H1 (cell line): ENCODE measurements at regions not wholly inside any gene's neighbourhood (a gene's known extent, or its start where the extent isn't known, plus 50 kb on each side); places are given as distances from the start of the nearest gene placed in this dataset.

Experiments
- CTCF ChIA-PET: fragments of 300-600 bp; sonication (Branson Sonifier 250); formaldehyde crosslinking; loops from one replicate; lab custom pipeline; 2021; ENCODE audit not compliant: partially characterized antibody; lab: Charles Lee
- POLR2A ChIA-PET: fragments of 300-600 bp; sonication (Branson Sonifier 250); formaldehyde crosslinking; loops from one replicate; lab custom pipeline; 2021; ENCODE audit warnings: inconsistent platforms; ENCODE audit not compliant: partially characterized antibody; lab: Charles Lee
- DNase-seq, 2 experiments: peaks; one replicate each; pipeline versions ENCODE4 v3.0.0 to v3.0.0-alpha.2; 2010 to 2022; ENCODE audit warnings: low spot score in 2 of 2, low read depth in 1 of 2, mixed read lengths in 1 of 2
- FAIRE-seq: peaks from 2 replicates; lab custom pipeline; 2011; peaks lifted over from hg19 to GRCh38; lab: Jason Lieb, UNC
- H2AFZ ChIP-seq: 2 replicates; pipeline ENCODE4 v1.8.1; 2012; ENCODE audit warnings: low read length, inconsistent platforms
- H2AK5ac ChIP-seq: 2 replicates; pipeline ENCODE4 v1.6.1; 2013; ENCODE audit warnings: low read depth, low read length
- H2BK120ac ChIP-seq: replicated peaks from 2 replicates; pipeline ENCODE3; 2013; ENCODE audit warnings: low read depth, low read length, inconsistent platforms
- H2BK12ac ChIP-seq: 2 replicates; pipeline ENCODE4 v1.6.1; 2013; ENCODE audit warnings: low read depth, low read length
- H2BK15ac ChIP-seq: 2 replicates; pipeline ENCODE4 v1.6.1; 2013; ENCODE audit warnings: low read length
- H2BK20ac ChIP-seq: 2 replicates; pipeline ENCODE4 v1.6.1; 2013; ENCODE audit warnings: low read length
- H2BK5ac ChIP-seq: 2 replicates; pipeline ENCODE4 v1.6.1; 2013; ENCODE audit warnings: low read depth, low read length
- H3K14ac ChIP-seq: 2 replicates; pipeline ENCODE4 v1.6.1; 2013; ENCODE audit warnings: inconsistent platforms; ENCODE audit not compliant: insufficient read length
- H3K18ac ChIP-seq: 2 replicates; pipeline ENCODE4 v1.6.1; 2013; ENCODE audit warnings: low read length; ENCODE audit errors: extremely low read depth
- H3K23ac ChIP-seq: 2 replicates; pipeline ENCODE4 v1.6.1; 2013; ENCODE audit warnings: inconsistent platforms; ENCODE audit not compliant: insufficient read length
- H3K23me2 ChIP-seq: 2 replicates; pipeline ENCODE4 v1.6.1; 2013; ENCODE audit warnings: low read depth, low read length
- H3K27ac ChIP-seq: 2 replicates; pipeline ENCODE4 v1.6.1; 2011; ENCODE audit warnings: low read depth, low read length, inconsistent platforms
- H3K27me3 ChIP-seq, 4 experiments: replicated peaks in 1 of 4; 1 replicate in 1 of 4; 2 replicates in 3 of 4; pipeline versions ENCODE4 v1.6.1 to v1.8.1; 2011 to 2013; ENCODE audit warnings: low read length in 3 of 4, mild to moderate bottlenecking in 3 of 4, inconsistent platforms in 2 of 4, mixed read lengths in 2 of 4, moderate library complexity in 1 of 4; ENCODE audit not compliant: control insufficient read depth in 3 of 4, insufficient read depth in 3 of 4; ENCODE audit errors: extremely low read depth in 1 of 4
- H3K36me3 ChIP-seq, 4 experiments: 2 replicates each; pipeline versions ENCODE4 v1.6.1 to v1.8.1; 2011 to 2013; ENCODE audit warnings: mild to moderate bottlenecking in 4 of 4, low read length in 3 of 4, moderate library complexity in 2 of 4, control low read depth in 1 of 4, inconsistent platforms in 1 of 4; ENCODE audit not compliant: insufficient read depth in 4 of 4, control insufficient read depth in 2 of 4
- H3K4ac ChIP-seq: replicated peaks from 2 replicates; pipeline ENCODE3; 2013; ENCODE audit warnings: low read length, low read depth, mixed read lengths, inconsistent platforms; ENCODE audit not compliant: insufficient read length
- H3K4me1 ChIP-seq, 4 experiments: replicated peaks in 1 of 4; 1 replicate in 1 of 4; 2 replicates in 3 of 4; pipeline versions ENCODE4 v1.6.1 to v1.8.1; 2011 to 2013; ENCODE audit warnings: low read length in 3 of 4, inconsistent platforms in 2 of 4, mixed read lengths in 1 of 4; ENCODE audit not compliant: insufficient read depth in 4 of 4, control insufficient read depth in 3 of 4
- H3K4me2 ChIP-seq, 2 experiments: 2 replicates each; pipeline versions ENCODE4 v1.6.1 to v1.8.1; 2011 to 2013; ENCODE audit warnings: low read depth in 2 of 2, low read length in 2 of 2, control low read depth in 1 of 2, inconsistent platforms in 1 of 2, mild to moderate bottlenecking in 1 of 2; ENCODE audit not compliant: insufficient read depth in 1 of 2
- H3K4me3 ChIP-seq, 4 experiments: fragments of 200-600, 300-600 bp in 1 of 4; sonication (generic), shearing (Covaris generic), sonication (Bioruptor Twin) in 1 of 4; 2 replicates each; pipeline versions ENCODE4 v1.5.1 to v1.8.1; 2011 to 2016; ENCODE audit warnings: low read length in 4 of 4, low read depth in 3 of 4, control low read depth in 2 of 4, inconsistent platforms in 2 of 4, mild to moderate bottlenecking in 2 of 4, mixed read lengths in 1 of 4, moderate library complexity in 1 of 4; ENCODE audit not compliant: insufficient read depth in 2 of 4; ENCODE audit errors: extremely low read depth in 1 of 4
- H3K56ac ChIP-seq: replicated peaks from 2 replicates; pipeline ENCODE3; 2013; ENCODE audit warnings: low read depth, mild to moderate bottlenecking, mixed read lengths, low read length, inconsistent platforms; ENCODE audit not compliant: insufficient read length
- H3K79me1 ChIP-seq: 2 replicates; pipeline ENCODE4 v1.6.1; 2013; ENCODE audit warnings: low read depth, low read length, control low read depth
- H3K79me2 ChIP-seq, 2 experiments: 2 replicates each; pipeline versions ENCODE4 v1.6.1 to v1.8.1; 2012 to 2013; ENCODE audit warnings: low read length in 2 of 2, mild to moderate bottlenecking in 2 of 2, inconsistent platforms in 1 of 2; ENCODE audit not compliant: insufficient read depth in 2 of 2, control insufficient read depth in 1 of 2
- H3K9ac ChIP-seq, 4 experiments: replicated peaks in 1 of 4; 1 replicate in 1 of 4; 2 replicates in 3 of 4; pipeline versions ENCODE4 v1.6.1 to v1.8.1; 2011 to 2013; ENCODE audit warnings: low read depth in 3 of 4, low read length in 3 of 4, control low read depth in 2 of 4, mild to moderate bottlenecking in 2 of 4, moderate library complexity in 2 of 4, inconsistent platforms in 1 of 4; ENCODE audit errors: extremely low read depth in 1 of 4
- H3K9me3 ChIP-seq, 2 experiments: 2 replicates each; pipeline versions ENCODE4 v1.6.1 to v1.8.1; 2012 to 2013; ENCODE audit warnings: mild to moderate bottlenecking in 2 of 2, moderate library complexity in 2 of 2, control low read depth in 1 of 2, inconsistent platforms in 1 of 2, low read depth in 1 of 2, low read length in 1 of 2, mixed read lengths in 1 of 2; ENCODE audit not compliant: insufficient read depth in 2 of 2
- H4K20me1 ChIP-seq, 2 experiments: replicated peaks in 1 of 2; 2 replicates each; pipeline versions ENCODE3 to v1.8.1; 2011 to 2013; ENCODE audit warnings: inconsistent platforms in 2 of 2, low read length in 2 of 2, mild to moderate bottlenecking in 1 of 2; ENCODE audit not compliant: insufficient read depth in 2 of 2, control insufficient read depth in 1 of 2
- H4K5ac ChIP-seq: 2 replicates; pipeline ENCODE4 v1.6.1; 2013; ENCODE audit warnings: low read length, low read depth, mixed read lengths, inconsistent platforms; ENCODE audit not compliant: insufficient read length
- H4K8ac ChIP-seq: 2 replicates; pipeline ENCODE4 v1.8.0; 2013; ENCODE audit warnings: mild to moderate bottlenecking, moderate library complexity, low read length, inconsistent platforms; ENCODE audit not compliant: insufficient read depth; ENCODE audit errors: extremely low read depth
- H4K91ac ChIP-seq: replicated peaks from 2 replicates; pipeline ENCODE3; 2013; ENCODE audit warnings: low read length, mixed read lengths, inconsistent platforms; ENCODE audit not compliant: insufficient read length
- BCL11A ChIP-seq, 2 experiments: IDR thresholded peaks; one replicate each; pipeline ENCODE4 v1.6.1; 2011; ENCODE audit warnings: low read depth in 2 of 2, low read length in 2 of 2, mild to moderate bottlenecking in 2 of 2
- CREB1 ChIP-seq: IDR thresholded peaks from 2 replicates; pipeline ENCODE4 v1.6.1; 2012; ENCODE audit warnings: inconsistent platforms
- FOSL1 ChIP-seq: IDR thresholded peaks from 2 replicates; pipeline ENCODE4 v1.6.1; 2011; ENCODE audit warnings: mild to moderate bottlenecking, low read depth, low read length, moderate library complexity; ENCODE audit not compliant: insufficient read depth
- KDM1A ChIP-seq: fragments of 200-600, 300-600 bp; sonication (generic); IDR thresholded peaks from 2 replicates; pipeline ENCODE4 v1.7.1; 2016; ENCODE audit warnings: mild to moderate bottlenecking, low read length, borderline replicate concordance
- SP2 ChIP-seq: IDR thresholded peaks from 2 replicates; pipeline ENCODE4 v1.6.1; 2012; ENCODE audit warnings: mild to moderate bottlenecking, low read length, inconsistent platforms
- TAF7 ChIP-seq: optimal IDR thresholded peaks from 2 replicates; pipeline ENCODE3; 2011; ENCODE audit warnings: low read depth, mild to moderate bottlenecking, inconsistent platforms, low read length, moderate library complexity, borderline replicate concordance

DNA sequence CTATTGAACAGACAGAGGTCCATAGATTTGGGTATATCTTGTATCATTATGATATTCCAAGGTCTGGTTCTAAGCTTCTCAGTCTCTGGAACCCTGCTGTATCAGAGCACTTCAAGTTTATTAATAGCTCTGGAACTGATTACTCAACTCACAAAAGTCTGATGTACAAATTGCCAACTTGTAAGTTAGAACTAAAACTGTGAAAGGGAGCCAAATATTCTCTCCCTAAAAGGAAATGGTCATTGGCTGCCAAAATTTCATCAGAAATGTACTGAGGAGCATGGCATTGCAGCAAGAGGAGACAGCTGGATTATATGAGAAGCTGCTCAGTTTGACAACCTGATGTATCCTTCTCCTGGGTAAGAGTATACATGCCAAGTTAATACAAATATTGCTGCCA is 828.8 kb upstream of the SEL1L start:
- H3K14ac ChIP-seq = no peak overlapping the region
- H2AFZ ChIP-seq = no peak overlapping the region
- no peak overlapping the region for H3K4ac ChIP-seq
- ChIA-PET CTCF (interaction anchor here (0.6 to 1.2 kb wide), 2 partner anchors 34 to 321 kb away, joined by 3 read pairs; no protein-coding TSS in a partner anchor), POLR2A (no interaction called here)
- no peak overlapping the region for H3K9ac ChIP-seq
- no peak overlapping the region for H4K8ac ChIP-seq
- H2BK12ac ChIP-seq = no peak overlapping the region
- no peak overlapping the region for H3K56ac ChIP-seq
- no peaks in the 10 kb centered on the region for H3K9me3 ChIP-seq
- no peaks in the 10 kb centered on the region for H3K79me2 ChIP-seq
- no peak for FAIRE-seq
- no peaks in the 10 kb centered on the region for H3K4me1 ChIP-seq
- no peaks in the 10 kb centered on the region for H3K23me2 ChIP-seq
- no peak overlapping the region for H2BK5ac ChIP-seq
- H3K27ac ChIP-seq = no peak overlapping the region
- DNase-seq = no peak
- H3K79me1 ChIP-seq = no peaks in the 10 kb centered on the region
- H4K91ac ChIP-seq = no peak overlapping the region
- H2BK15ac ChIP-seq = no peak overlapping the region
- no peaks in the 10 kb centered on the region for H4K20me1 ChIP-seq
- H3K4me3 ChIP-seq = no peak overlapping the region
- H3K36me3 ChIP-seq = no peaks in the 10 kb centered on the region
- no peak overlapping the region for H2BK120ac ChIP-seq
- TF ChIP-seq FOSL1 (no peak), CREB1 (no peak), TAF7 (no peak), KDM1A (no peak), SP2 (no peak), BCL11A (IDR thresholded peaks at IDR 0.05; ENCODE audit: low read depth in 2 of 2, low read length in 2 of 2) (no peak)
- H3K27me3 ChIP-seq = no peaks in the 10 kb centered on the region
- H3K18ac ChIP-seq = no peak overlapping the region
- no peak overlapping the region for H4K5ac ChIP-seq
- H3K23ac ChIP-seq = no peak overlapping the region
- H2AK5ac ChIP-seq = no peak overlapping the region
- H3K4me2 ChIP-seq = no peak overlapping the region
- no peak overlapping the region for H2BK20ac ChIP-seq
